Colonic mucosa (tissue), 4 donors: ENCODE measurements at regions not wholly inside any gene's neighbourhood (a gene's known extent, or its start where the extent isn't known, plus 50 kb on each side); places are given as distances from the start of the nearest gene placed in this dataset.

Experiments
- DNase-seq: peaks from one replicate; pipeline ENCODE4 v3.0.0-alpha.2; 2020
- H3K27ac ChIP-seq: fragments of 200-600 bp; one replicate; pipeline ENCODE4 v1.8.0; 2021
- H3K27me3 ChIP-seq: fragments of 200-600 bp; one replicate; pipeline ENCODE4 v1.8.0; 2021
- H3K36me3 ChIP-seq: fragments of 200-600 bp; one replicate; pipeline ENCODE4 v1.8.0; 2021
- H3K4me1 ChIP-seq: fragments of 200-600 bp; one replicate; pipeline ENCODE4 v1.8.0; 2021; ENCODE audit warnings: mild to moderate bottlenecking
- H3K4me3 ChIP-seq: fragments of 200-600 bp; one replicate; pipeline ENCODE4 v1.8.0; 2021
- H3K9ac ChIP-seq, 2 donors: one replicate each; pipeline ENCODE4 v1.7.0; 2013; ENCODE audit warnings: control low read depth in 2 of 2, low read depth in 2 of 2, low read length in 2 of 2
- H3K9me3 ChIP-seq: fragments of 200-600 bp; one replicate; pipeline ENCODE4 v1.8.0; 2021
- intact Hi-C: fragments of 100-400 bp; cut with DNase I; formaldehyde crosslinking; loops from one replicate; pipeline ENCODE4 v1.14.1; 2022
- TF ChIP-seq, protein P1 (sequence below): fragments of 200-600 bp; IDR thresholded peaks from one replicate; pipeline ENCODE4 v1.8.0; 2022; ENCODE audit warnings: antibody characterized with exemption, mild to moderate bottlenecking
- donor health status: healthy.
- donor health status: DM: no; HTN: no; CAD: no.
- donor health status: DM: no; HTN: no; CAD: no.

DNA sequence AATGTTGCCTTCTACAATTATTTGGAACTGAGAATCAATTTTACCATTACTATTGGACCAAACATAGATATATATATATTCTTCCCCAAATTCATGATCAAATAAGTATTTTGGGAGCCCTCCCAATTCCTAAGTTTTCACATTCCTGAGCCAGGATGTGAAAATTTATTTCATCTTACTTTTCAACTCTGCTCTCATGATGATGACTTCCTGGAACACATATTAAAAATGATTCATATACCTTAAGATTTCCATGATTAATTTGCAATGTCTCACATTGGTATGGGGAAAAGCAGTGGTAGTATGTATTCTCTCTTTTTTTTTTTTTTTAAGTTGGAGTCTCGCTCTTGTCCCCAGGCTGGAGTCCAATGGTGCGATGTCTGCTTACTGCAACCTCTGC is 596.1 kb upstream of the ZEB2 start:
- Histone ChIP-seq H3K9ac (no peak overlapping the region), H3K27me3 (no peaks in the 10 kb centered on the region), H3K4me1 (no peaks in the 10 kb centered on the region), H3K36me3 (no peaks in the 10 kb centered on the region), H3K9me3 (no peaks in the 10 kb centered on the region), H3K27ac (no peak overlapping the region), H3K4me3 (no peak overlapping the region)
- DNase-seq, result no peak
- intact Hi-C loops, result no loop called here
- TF ChIP-seq, protein P1, sequence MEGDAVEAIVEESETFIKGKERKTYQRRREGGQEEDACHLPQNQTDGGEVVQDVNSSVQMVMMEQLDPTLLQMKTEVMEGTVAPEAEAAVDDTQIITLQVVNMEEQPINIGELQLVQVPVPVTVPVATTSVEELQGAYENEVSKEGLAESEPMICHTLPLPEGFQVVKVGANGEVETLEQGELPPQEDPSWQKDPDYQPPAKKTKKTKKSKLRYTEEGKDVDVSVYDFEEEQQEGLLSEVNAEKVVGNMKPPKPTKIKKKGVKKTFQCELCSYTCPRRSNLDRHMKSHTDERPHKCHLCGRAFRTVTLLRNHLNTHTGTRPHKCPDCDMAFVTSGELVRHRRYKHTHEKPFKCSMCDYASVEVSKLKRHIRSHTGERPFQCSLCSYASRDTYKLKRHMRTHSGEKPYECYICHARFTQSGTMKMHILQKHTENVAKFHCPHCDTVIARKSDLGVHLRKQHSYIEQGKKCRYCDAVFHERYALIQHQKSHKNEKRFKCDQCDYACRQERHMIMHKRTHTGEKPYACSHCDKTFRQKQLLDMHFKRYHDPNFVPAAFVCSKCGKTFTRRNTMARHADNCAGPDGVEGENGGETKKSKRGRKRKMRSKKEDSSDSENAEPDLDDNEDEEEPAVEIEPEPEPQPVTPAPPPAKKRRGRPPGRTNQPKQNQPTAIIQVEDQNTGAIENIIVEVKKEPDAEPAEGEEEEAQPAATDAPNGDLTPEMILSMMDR, result no peak

DNA sequence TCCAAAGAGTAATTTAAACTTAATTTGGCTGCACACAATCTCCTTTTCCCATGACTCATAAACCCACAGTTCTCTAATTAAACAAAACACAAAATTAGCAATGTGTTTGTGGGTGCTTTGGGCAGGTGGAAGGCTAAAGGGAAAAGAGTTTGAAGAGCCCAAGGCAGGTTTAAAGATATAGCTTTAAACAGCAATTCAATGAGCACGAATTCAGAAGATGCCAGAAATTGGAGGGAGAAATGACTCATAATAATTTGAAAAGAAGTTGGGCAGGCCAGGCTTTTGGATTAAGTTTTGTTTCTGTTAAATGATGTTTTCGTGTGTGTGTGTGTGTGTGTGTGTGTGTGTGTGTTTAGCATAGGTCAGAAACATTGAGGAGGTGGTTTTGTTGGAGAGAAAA is 594.8 kb upstream of the ZEB2 start:
- intact Hi-C loops, result no loop called here
- H3K9me3 ChIP-seq, result no peaks in the 10 kb centered on the region
- DNase-seq, result no peak
- H3K9ac ChIP-seq, result no peak overlapping the region
- no peaks in the 10 kb centered on the region for H3K36me3 ChIP-seq
- H3K27me3 ChIP-seq, result no peaks in the 10 kb centered on the region
- no peak overlapping the region for H3K27ac ChIP-seq
- TF ChIP-seq, protein P1, result no peak
- H3K4me1 ChIP-seq, result no peaks in the 10 kb centered on the region
- no peak overlapping the region for H3K4me3 ChIP-seq

DNA sequence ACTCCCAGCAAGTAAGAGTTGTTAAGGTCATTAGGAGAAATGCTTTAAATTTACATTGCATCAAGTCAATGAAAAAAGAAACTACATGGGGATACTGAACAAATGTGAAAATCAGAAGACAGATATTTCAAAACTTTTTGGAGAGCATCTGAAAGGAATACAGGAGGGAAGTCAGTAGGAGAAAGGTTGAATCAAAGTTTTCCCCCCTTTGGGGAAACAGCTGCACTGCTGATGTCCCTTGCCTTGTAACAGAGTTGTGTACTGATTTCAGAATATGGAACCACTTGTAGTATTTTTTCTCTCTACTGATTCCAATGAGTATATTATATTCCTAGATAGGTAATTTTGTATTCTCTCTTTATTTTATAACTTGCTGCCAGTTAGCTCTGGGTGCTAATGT is 592.5 kb upstream of the ZEB2 start:
- H3K4me1 ChIP-seq, result no peaks in the 10 kb centered on the region
- DNase-seq, result no peak

DNA sequence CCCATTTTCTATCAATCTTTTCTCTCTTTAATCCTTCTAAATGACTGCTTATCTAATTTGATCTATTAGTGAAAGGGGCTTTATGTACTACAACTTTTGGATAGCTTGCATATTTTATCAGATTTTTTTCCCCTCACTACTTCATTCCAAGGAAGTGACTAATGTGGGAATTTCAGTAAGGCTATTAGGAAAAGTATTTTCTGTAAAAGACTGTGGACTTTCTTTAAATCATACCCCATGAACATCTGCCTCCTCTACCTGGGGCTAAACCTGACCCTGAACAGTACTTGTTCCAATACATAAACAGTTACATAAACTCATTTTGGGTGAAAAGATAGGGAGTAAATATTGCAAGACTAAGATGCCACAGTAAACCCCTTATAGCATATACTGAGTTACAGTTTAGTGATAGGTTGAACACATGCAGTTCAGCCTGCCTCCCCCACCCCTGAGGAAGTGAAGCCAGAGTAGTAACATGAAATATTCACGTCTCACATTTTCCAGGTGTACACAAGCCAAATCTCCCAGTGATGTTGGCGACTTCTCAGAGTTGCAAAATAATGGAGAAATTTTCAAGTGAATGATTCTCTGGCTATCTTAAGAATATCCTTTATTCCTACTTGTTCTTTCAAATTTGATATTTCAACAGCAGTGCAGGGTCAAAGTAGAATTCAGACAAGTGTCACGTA is 590.9 kb upstream of the ZEB2 start:
- DNase-seq, result no peak
- Histone ChIP-seq H3K4me1 (no peaks in the 10 kb centered on the region), H3K27ac (no peak overlapping the region), H3K9ac (no peak overlapping the region), H3K27me3 (no peaks in the 10 kb centered on the region), H3K9me3 (no peaks in the 10 kb centered on the region), H3K36me3 (no peaks in the 10 kb centered on the region), H3K4me3 (no peak overlapping the region)
- intact Hi-C loops, result no loop called here
- TF ChIP-seq, protein P1, result no peak

More for the DNA sequence above, 592.5 kb upstream of the ZEB2 start:
- Histone ChIP-seq H3K27me3 (no peaks in the 10 kb centered on the region), H3K36me3 (no peaks in the 10 kb centered on the region), H3K9me3 (no peaks in the 10 kb centered on the region), H3K9ac (no peak overlapping the region), H3K4me3 (no peak overlapping the region), H3K27ac (no peak overlapping the region)
- intact Hi-C loops, result no loop called here
- TF ChIP-seq, protein P1, result no peak

DNA sequence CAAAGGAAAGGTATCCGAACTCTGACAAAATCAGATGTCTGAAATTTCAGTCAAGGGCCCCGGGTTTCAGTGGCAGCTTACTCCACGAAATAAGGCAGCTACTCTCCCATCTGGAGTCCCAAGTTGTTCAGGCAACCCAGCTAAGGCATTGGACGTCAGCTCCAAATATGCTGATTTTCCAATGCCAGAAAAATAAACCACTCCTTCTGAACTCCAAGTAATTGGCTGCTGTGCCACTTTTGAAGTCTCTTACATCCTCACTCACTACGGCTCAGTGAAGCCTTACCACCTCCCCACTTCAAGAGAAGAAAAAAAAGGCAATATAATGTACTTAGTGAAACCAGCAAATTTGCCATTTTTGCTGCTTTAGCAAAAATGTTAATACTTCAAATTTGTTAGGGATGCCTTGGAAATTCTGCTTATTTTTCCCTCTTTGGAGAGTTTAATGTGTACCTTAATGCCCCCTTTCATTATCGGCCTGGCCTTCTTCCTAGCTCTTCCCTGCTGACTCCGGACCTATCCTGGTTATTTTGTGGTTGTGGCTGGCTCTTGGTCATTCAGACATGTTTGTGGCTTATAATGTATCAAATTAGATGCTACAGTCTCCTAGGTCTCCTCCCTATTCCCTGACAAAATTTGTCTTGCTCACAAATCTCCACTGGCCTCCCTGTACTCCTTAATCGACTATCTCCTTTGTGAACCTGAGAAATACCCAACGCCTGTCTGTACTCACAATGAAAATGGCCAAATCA is 589.2 kb upstream of the ZEB2 start:
- no peaks in the 10 kb centered on the region for H3K4me1 ChIP-seq
- intact Hi-C loops, result no loop called here
- H3K27me3 ChIP-seq, result no peaks in the 10 kb centered on the region
- TF ChIP-seq, protein P1, result no peak
- no peak overlapping the region for H3K4me3 ChIP-seq
- H3K9me3 ChIP-seq, result no peaks in the 10 kb centered on the region
- H3K36me3 ChIP-seq, result no peaks in the 10 kb centered on the region
- no peak for DNase-seq
- no peak overlapping the region for H3K9ac ChIP-seq
- H3K27ac ChIP-seq, result no peak overlapping the region
